Lower leg skin (tissue), 4 donors: ENCODE measurements at regions not wholly inside any gene's neighbourhood (a gene's known extent, or its start where the extent isn't known, plus 50 kb on each side); places are given as distances from the start of the nearest gene placed in this dataset.
A peak's percentile ranks its signal among the peaks of the same experiment; 100 is the strongest.

Source experiments
- DNase-seq, 2 donors: peaks; one replicate each; pipeline ENCODE4 v3.0.0-alpha.2; 2019; ENCODE audit warnings: low spot score in 2 of 2
- H3K4me3 ChIP-seq: fragments of 200-600 bp; sonication (generic); 2 replicates; pipeline ENCODE4 v1.5.1; 2017; ENCODE audit warnings: mild to moderate bottlenecking, low read depth; ENCODE audit not compliant: poor library complexity, severe bottlenecking
- CTCF ChIP-seq, 3 donors: fragments of 450-650 bp; IDR thresholded peaks; one replicate each; pipeline ENCODE4 v1.5.1; 2016; ENCODE audit warnings: antibody characterized with exemption in 3 of 3, mild to moderate bottlenecking in 3 of 3, moderate library complexity in 2 of 3
- POLR2A ChIP-seq, 2 donors: fragments of 450-650 bp; IDR thresholded peaks; one replicate each; pipeline ENCODE4 v1.6.1; 2016 to 2017; ENCODE audit warnings: antibody characterized with exemption in 2 of 2, mild to moderate bottlenecking in 1 of 2, moderate library complexity in 1 of 2
- WGBS, 2 donors: methylation state at CpG; one replicate each; pipeline ENCODE4 v1.1.5; 2018; 5-methylcytosine and 5-hydroxymethylcytosine counted together
- intact Hi-C: fragments of 100-400 bp; cut with DNase I; formaldehyde crosslinking; loops from one replicate; pipeline ENCODE4 v1.15.0; 2023; ENCODE audit warnings: low total_unique reads

- no peak overlapping the region for H3K4me3 ChIP-seq
- intact Hi-C loops: no loop called here
- WGBS, 2 donors: 14 to 47% methylated on average over 2 to 3 of the region's 3 CpGs
- TF ChIP-seq CTCF (IDR thresholded peaks at IDR 0.05): no peak
- no peak for TF ChIP-seq POLR2A (IDR thresholded peaks at IDR 0.05)
- no peak for DNase-seq
Measured at GRCh38 chr22:44578110-44578457, 80.1 kb upstream of the RTL6 start.

GRCh38 chr22:44577391-44578109 lies 79.5 kb upstream of the RTL6 start:
- no peak overlapping the region for H3K4me3 ChIP-seq
- 72 to 82% methylated on average over 26 of the region's 26 CpGs for WGBS, 2 donors
- DNase-seq: peak in 1 of 2 donors; percentile 72
- TF ChIP-seq POLR2A (IDR thresholded peaks at IDR 0.05) (no peak), CTCF (IDR thresholded peaks at IDR 0.05) (no peak)
- intact Hi-C loops: no loop called here

- no peak overlapping the region for H3K4me3 ChIP-seq
- no peak for TF ChIP-seq CTCF (IDR thresholded peaks at IDR 0.05)
- no peak for TF ChIP-seq POLR2A (IDR thresholded peaks at IDR 0.05)
- WGBS, 2 donors: 85 to 86% methylated on average over 15 of the region's 15 CpGs
- intact Hi-C loops: no loop called here
- DNase-seq: peak in 1 of 2 donors; percentile 74
Measured at GRCh38 chr22:44576311-44577260, 78.6 kb upstream of the RTL6 start.

GRCh38 chr22:44575381-44576268 lies 77.6 kb upstream of the RTL6 start:
- intact Hi-C loops: no loop called here
- H3K4me3 ChIP-seq: no peak overlapping the region
- 43 to 54% methylated on average over 7 of the region's 7 CpGs for WGBS, 2 donors
- TF ChIP-seq POLR2A (IDR thresholded peaks at IDR 0.05) (no peak), CTCF (IDR thresholded peaks at IDR 0.05) (no peak)
- no peak for DNase-seq

GRCh38 chr22:44574640-44575380 lies 76.8 kb upstream of the RTL6 start:
- WGBS, 2 donors: 51 to 57% methylated on average over 14 to 17 of the region's 17 CpGs
- intact Hi-C loops: no loop called here

More at GRCh38 chr22:44574640-44575380, 76.8 kb upstream of the RTL6 start:
- no peak overlapping the region for H3K4me3 ChIP-seq
- peak in 1 of 2 donors; percentile 70 for DNase-seq
- TF ChIP-seq POLR2A (IDR thresholded peaks at IDR 0.05): no peak
- no peak for TF ChIP-seq CTCF (IDR thresholded peaks at IDR 0.05)
